ENCODE measurements at regions not wholly inside any gene's neighbourhood (a gene's known extent, or its start where the extent isn't known, plus 50 kb on each side); places are given as distances from the start of the nearest gene placed in this dataset.
"Not testable (repeated sequence)": the region's sequence is repeated elsewhere in the genome, so short reads cannot be mapped to it uniquely, and the experiment has no call there.

DNA sequence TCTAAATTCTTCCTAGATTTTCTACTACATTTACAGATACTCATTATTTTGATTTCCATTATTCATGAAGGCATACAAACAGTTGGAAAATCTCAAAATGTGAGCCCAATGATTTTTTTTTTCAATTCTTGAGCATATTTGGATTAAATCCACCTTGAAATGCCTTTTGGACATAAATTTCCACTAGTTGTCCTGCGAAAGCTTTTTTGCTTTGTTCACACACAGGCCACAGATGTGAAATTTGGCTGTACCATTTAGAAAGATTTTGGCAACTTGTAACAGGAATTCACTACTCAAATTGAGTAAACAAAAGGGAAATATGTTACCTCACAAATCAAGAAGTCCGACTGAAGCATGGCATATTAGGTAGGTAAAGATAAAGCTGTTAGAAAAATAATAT is 1631.0 kb downstream of the CDH8 start:
- DNase-seq (ENCODE audit: low read depth in 1 of 2, low spot score in 2 of 2) = no peak
- Histone ChIP-seq H3K36me3 (no peaks in the 10 kb centered on the region), H3K4me3 (no peak overlapping the region), H3K27me3 (replicated peaks) (no peaks in the 10 kb centered on the region), H3K27ac (no peak overlapping the region), H3K4me1 (replicated peaks) (no peaks in the 10 kb centered on the region), H3K9me3 (replicated peaks) (no peaks in the 10 kb centered on the region)

DNA sequence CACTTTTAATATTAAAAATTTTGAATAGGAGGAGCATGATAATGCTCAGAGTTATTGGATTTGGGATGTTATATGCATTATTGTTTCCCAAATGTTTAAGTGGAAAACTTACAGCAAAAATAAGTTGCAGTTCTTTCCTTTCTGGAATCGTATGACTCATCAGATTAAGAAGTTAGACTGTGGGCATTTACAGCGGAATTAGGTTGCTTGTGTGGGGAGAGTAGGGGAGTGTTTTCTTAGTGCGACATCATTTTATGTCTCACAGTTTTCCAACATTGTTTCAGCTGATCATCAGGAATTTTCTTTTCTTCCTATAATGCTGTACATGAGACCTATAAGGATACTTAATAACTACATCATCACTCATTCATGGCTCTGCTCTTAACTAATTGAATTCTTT is 1631.8 kb downstream of the CDH8 start:
- no peak for DNase-seq (ENCODE audit: low read depth in 1 of 2, low spot score in 2 of 2)
- no peaks in the 10 kb centered on the region for H3K9me3 ChIP-seq (replicated peaks)
- no peaks in the 10 kb centered on the region for H3K36me3 ChIP-seq
- H3K4me3 ChIP-seq = no peak overlapping the region
- H3K4me1 ChIP-seq (replicated peaks) = no peaks in the 10 kb centered on the region
- H3K27ac ChIP-seq = no peak overlapping the region
- no peaks in the 10 kb centered on the region for H3K27me3 ChIP-seq (replicated peaks)

DNA sequence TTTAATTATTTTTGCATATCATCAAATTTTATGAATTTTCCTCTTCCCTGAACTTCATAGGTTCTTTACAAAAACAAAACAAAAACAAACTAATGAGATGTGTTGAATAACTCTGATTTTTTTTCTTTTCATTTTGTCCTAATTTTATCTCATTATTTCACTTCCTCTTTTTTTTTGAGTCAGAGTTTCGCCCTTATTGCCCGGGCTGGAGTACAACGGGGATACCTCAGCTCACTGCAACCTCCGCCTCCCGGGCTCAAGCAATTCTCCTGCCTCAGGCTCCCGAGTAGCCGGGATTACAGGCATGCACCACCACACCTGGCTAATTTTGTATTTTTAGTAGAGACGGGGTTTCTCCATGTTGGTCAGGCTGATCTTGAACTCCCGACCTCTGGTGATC is 1633.3 kb downstream of the CDH8 start:
- not testable (repeated sequence) for DNase-seq (ENCODE audit: low read depth in 1 of 2, low spot score in 2 of 2); H3K4me1 ChIP-seq (replicated peaks); H3K27me3 ChIP-seq (replicated peaks); H3K9me3 ChIP-seq (replicated peaks); H3K4me3 ChIP-seq; H3K27ac ChIP-seq; H3K36me3 ChIP-seq

DNA sequence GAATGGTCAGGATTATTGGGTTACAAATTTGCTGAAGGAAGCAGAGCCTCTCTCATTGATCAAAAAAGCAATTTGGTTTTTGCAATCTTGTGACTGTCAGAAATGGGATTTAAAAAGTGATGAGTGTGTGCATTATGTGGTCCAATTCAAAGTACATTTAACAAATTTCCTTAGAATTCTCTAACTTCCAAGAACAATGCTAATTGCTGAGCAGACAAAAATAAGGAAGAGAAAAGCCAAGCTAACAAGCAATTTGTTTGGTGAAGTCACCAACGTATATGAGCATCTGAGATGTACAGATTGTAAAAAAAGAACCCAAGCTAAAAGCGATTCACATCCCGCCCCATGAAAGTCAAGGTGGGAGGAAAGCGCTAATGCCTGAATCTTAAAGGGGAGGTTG is 1643.9 kb downstream of the CDH8 start:
- H3K27me3 ChIP-seq (replicated peaks) = no peaks in the 10 kb centered on the region
- no peaks in the 10 kb centered on the region for H3K4me1 ChIP-seq (replicated peaks)
- no peaks in the 10 kb centered on the region for H3K36me3 ChIP-seq
- no peaks in the 10 kb centered on the region; the same call in 1 of the 2 replicates for H3K9me3 ChIP-seq (replicated peaks)
- no peak overlapping the region for H3K27ac ChIP-seq
- H3K4me3 ChIP-seq = no peak overlapping the region
- DNase-seq (ENCODE audit: low read depth in 1 of 2, low spot score in 2 of 2) = no peak

DNA sequence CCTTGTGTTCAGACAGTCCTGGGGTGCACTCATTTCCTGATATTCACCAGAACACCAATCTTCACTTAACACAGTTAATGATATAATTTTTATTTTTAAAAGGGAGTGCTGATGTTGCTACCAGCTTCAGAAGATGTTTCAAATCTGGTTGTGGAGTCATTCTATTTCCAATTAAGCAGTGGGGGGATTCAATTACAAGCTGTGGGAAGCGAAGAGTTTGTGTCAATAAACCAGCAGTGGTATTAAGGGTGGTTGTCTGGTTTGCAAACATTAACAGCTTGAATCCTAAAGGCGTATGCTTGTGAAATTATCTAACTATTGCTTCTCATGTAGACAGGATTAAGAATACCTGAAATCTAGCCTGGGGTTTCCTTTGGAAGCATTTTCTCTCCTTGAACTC is 1637.5 kb upstream of the GOT2 start:
- peaks cover 3% of the 10 kb centered on the region; the same call in 1 of the 2 replicates for H3K9me3 ChIP-seq (replicated peaks)
- no peaks in the 10 kb centered on the region for H3K27me3 ChIP-seq (replicated peaks)
- no peak overlapping the region for H3K27ac ChIP-seq
- H3K4me3 ChIP-seq = no peak overlapping the region
- DNase-seq (ENCODE audit: low read depth in 1 of 2, low spot score in 2 of 2) = no peak
- no peaks in the 10 kb centered on the region for H3K4me1 ChIP-seq (replicated peaks)
- no peaks in the 10 kb centered on the region for H3K36me3 ChIP-seq

DNA sequence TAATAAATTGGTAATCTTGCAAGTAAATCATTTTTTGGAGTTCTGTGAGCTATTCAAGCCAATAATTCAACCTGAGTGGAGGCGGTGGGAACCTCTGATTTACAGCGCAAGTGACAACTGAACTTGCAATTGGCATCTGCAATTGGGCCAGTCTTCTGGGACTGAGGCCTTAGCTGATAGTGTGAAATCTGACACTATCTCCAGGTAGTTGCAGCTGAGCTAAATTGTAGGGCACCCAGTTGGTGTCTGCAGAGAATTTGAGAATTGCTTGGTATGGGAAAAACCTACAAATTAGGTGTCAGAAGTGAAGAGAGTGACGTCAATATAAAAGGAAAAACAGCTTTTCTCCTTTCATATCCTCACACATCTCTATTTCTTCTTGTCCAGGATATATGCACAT is 1633.6 kb upstream of the GOT2 start:
- Histone ChIP-seq H3K4me1 (replicated peaks) (no peaks in the 10 kb centered on the region), H3K36me3 (no peaks in the 10 kb centered on the region), H3K9me3 (replicated peaks) (peaks cover 3% of the 10 kb centered on the region; the same call in 1 of the 2 replicates), H3K4me3 (no peak overlapping the region), H3K27me3 (replicated peaks) (no peaks in the 10 kb centered on the region), H3K27ac (no peak overlapping the region)
- DNase-seq (ENCODE audit: low read depth in 1 of 2, low spot score in 2 of 2) = no peak

DNA sequence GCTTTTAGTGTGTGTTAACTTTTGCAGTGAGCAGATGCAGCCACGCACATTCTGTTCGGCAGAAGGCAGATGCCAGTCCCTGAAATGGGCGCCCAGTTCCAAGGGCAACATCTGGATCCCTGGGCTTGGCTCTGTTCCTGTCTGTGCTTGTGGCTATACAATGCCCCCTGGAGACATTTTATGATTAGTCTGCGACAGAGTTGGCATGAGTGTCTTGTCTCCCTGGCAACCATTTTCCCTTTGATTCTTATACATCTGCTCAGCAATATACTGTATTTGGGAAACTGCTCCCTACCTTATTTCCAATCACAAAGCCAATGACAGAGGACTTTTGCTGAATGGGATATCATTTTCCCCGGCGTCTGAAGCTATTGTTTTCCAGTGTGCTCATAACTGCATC is 1629.5 kb upstream of the GOT2 start:
- no peaks in the 10 kb centered on the region for H3K4me1 ChIP-seq (replicated peaks)
- DNase-seq (ENCODE audit: low read depth in 1 of 2, low spot score in 2 of 2) = no peak
- no peak overlapping the region for H3K27ac ChIP-seq
- H3K9me3 ChIP-seq (replicated peaks) = peaks cover 3% of the 10 kb centered on the region; the same call in 1 of the 2 replicates
- no peaks in the 10 kb centered on the region for H3K27me3 ChIP-seq (replicated peaks)
- no peaks in the 10 kb centered on the region for H3K36me3 ChIP-seq
- H3K4me3 ChIP-seq = no peak overlapping the region

DNA sequence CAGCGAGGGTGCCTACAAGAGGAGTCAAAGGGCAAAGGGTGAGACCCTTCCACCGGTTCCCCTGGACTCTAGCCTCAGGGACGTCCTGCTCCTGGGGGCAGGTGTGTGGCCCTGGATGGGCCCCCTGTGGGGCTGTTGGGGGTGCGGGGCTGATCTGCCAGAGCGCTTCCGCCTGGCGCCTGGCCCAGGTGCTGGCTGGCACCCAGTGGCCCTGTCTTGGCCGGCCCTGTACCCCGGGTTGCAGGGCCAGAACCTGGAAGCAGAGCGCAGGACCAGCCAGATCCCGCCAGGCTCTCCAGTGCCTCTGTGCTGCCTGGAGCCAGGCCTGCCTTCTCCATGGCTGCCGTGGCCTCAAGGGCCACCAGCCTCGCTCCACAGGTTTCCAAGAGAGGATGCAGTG is 1625.8 kb upstream of the GOT2 start:
- not testable (repeated sequence) for H3K4me3 ChIP-seq; H3K27ac ChIP-seq; H3K4me1 ChIP-seq (replicated peaks); H3K27me3 ChIP-seq (replicated peaks); H3K36me3 ChIP-seq; DNase-seq (ENCODE audit: low read depth in 1 of 2, low spot score in 2 of 2); H3K9me3 ChIP-seq (replicated peaks)

DNA sequence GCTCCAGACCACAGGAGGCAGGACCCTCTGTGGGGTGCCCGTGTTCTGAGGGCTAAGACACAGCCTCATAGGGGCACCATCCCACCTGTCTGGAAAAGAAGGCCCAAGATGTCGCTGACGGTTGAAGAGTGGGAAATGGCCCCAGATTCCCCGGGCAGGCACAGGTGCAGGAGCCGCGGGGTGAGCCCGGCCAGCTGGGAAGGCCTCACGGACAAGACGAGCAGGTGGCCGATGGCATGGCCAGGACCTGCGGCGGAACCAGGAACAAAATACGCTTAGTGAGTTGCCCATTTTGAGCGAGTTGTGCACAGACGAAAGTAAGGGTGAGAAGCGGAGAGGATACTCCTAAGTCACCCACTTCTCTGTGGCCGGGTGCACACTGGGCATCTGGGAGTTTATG is 1625.3 kb upstream of the GOT2 start:
- H3K36me3 ChIP-seq; H3K9me3 ChIP-seq (replicated peaks); H3K4me3 ChIP-seq; H3K27me3 ChIP-seq (replicated peaks); DNase-seq (ENCODE audit: low read depth in 1 of 2, low spot score in 2 of 2); H3K4me1 ChIP-seq (replicated peaks); H3K27ac ChIP-seq: not testable (repeated sequence)

DNA sequence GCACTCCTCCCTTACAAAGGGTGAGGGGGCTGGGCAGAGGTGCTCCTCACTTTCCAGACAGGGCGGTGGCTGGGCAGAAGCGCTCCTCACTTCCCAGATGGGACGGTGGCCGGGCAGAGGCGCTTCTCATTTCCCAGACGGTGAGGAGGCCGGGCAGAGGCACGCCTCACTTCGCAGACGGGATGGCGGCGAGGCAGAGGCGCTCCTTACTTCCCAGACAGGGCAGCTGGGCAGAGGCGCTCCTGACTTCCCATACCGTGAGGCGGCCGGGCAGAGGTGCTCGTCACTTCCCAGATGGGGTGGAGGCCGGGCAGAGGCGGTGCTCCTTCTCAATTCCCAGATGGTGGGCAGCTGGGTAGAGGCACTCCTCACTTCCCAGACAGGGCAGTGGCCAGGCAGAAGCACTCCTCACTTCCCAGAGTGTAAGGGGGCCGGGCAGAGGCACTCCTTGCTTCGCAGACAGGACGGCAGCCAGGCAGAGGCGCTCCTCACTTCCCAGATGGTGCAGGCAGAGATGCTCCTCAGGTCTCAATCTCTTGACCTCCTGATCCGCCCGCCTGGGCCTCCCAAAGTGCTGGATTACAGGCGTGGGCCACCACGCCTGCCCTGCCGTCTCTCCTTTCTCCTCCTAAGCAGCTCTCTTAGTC is 1623.9 kb upstream of the GOT2 start:
- not testable (repeated sequence) for H3K27ac ChIP-seq; DNase-seq (ENCODE audit: low read depth in 1 of 2, low spot score in 2 of 2); H3K9me3 ChIP-seq (replicated peaks); H3K4me1 ChIP-seq (replicated peaks); H3K36me3 ChIP-seq; H3K27me3 ChIP-seq (replicated peaks); H3K4me3 ChIP-seq

DNA sequence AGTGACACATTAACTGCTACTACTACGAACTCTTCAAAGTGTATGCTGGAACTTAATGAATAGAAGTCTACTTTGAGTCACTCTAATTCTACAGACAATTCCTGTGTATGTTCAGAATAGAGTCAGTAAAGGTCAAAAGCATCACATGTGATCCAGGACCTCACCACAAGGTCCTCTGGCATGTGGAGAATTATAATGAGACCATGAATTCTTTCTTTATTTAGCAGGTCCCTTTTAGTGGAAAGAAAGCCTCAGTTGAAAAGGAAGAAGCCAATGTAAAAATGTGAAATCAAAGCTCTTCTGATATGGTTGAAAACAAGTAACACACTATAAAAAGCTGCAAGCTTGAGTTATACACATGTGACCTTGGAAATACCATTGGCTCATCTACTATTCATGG is 1612.1 kb upstream of the GOT2 start:
- Histone ChIP-seq H3K4me3 (no peak overlapping the region), H3K27ac (no peak overlapping the region), H3K27me3 (replicated peaks) (no peaks in the 10 kb centered on the region), H3K36me3 (no peaks in the 10 kb centered on the region), H3K4me1 (replicated peaks) (no peaks in the 10 kb centered on the region), H3K9me3 (replicated peaks) (no peaks in the 10 kb centered on the region; the same call in 1 of the 2 replicates)
- no peak for DNase-seq (ENCODE audit: low read depth in 1 of 2, low spot score in 2 of 2)

DNA sequence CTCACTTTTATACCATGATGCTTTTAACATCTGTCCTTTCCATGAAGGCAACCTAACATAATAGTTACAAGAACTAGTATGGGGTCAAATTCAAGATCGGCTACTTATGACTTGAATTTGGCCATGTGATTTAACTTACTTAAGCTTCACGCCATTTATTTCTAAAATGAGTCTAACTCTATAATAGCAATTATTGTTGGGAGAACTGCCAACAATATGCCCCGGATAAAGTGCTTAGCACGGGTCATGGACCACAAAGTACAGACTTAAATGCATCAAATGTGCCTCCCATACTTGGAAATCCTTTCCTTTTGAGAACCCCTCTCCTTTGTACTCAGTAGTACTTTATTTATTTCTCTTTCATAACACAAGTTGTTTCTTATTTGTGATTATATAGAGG is 1603.6 kb upstream of the GOT2 start:
- Histone ChIP-seq H3K4me1 (replicated peaks) (no peaks in the 10 kb centered on the region), H3K27me3 (replicated peaks) (no peaks in the 10 kb centered on the region), H3K4me3 (no peak overlapping the region), H3K36me3 (no peaks in the 10 kb centered on the region), H3K27ac (no peak overlapping the region), H3K9me3 (replicated peaks) (no peaks in the 10 kb centered on the region; the same call in 1 of the 2 replicates)
- no peak for DNase-seq (ENCODE audit: low read depth in 1 of 2, low spot score in 2 of 2)

DNA sequence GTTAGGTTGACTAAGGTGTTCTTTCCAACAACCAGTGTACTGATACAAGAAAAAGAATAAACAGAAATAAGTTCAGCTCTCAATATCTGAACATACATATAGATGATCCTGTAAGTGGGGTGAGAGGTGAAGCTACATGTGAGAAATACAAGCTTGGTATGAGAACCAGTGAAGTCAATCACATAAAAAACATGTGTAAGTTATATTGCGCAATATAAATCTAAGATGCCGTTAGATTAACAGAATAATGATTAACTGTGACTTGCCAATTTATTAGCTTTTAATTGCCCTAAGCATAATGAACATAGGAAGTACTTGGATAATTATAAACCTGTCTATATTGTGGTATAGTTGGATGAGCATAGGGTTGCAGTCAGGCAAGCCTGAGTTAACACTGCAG is 1597.1 kb upstream of the GOT2 start:
- Histone ChIP-seq H3K9me3 (replicated peaks) (no peaks in the 10 kb centered on the region), H3K27ac (no peak overlapping the region), H3K27me3 (replicated peaks) (no peaks in the 10 kb centered on the region), H3K36me3 (no peaks in the 10 kb centered on the region), H3K4me3 (no peak overlapping the region), H3K4me1 (replicated peaks) (no peaks in the 10 kb centered on the region)
- no peak for DNase-seq (ENCODE audit: low read depth in 1 of 2, low spot score in 2 of 2)

DNA sequence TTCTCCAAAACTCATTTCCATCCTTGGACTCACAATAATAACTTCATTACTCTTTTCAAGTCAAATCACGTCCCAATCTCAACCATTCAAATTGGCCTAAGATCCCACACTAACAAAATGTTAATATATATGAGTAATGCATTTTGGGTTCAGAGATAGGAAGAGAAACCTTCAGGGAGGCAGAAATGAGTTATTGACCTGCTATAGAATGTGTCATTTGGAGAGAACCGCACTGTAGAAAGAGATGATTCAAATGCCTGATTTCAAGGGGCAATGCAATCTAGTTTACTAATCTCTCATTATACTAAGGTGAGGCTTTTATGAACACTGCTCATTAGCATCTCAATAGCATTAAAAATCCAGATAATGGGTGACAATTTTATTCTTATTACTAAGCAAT is 1595.0 kb upstream of the GOT2 start:
- Histone ChIP-seq H3K36me3 (no peaks in the 10 kb centered on the region), H3K4me3 (no peak overlapping the region), H3K4me1 (replicated peaks) (no peaks in the 10 kb centered on the region), H3K27me3 (replicated peaks) (no peaks in the 10 kb centered on the region), H3K27ac (no peak overlapping the region), H3K9me3 (replicated peaks) (no peaks in the 10 kb centered on the region)
- DNase-seq (ENCODE audit: low read depth in 1 of 2, low spot score in 2 of 2) = no peak

DNA sequence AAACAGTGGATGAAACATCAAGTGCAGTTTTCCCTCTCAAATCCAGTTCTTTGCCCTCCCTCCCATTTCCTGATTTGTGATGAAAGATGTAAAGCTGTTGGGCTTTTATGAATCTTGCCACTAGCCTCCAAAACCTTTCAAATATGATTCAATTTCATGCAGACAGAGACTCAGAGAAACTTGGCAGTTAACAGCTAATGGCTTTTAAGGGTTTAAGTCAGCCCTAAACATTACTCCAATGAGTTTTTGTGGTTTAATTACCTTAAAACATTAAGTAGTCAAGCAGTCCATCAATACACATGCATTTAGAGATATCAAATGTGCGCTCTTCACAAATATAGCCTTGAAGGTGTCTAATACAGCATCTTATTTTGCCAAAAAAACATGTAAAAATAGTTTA is 1594.0 kb upstream of the GOT2 start:
- Histone ChIP-seq H3K36me3 (no peaks in the 10 kb centered on the region), H3K9me3 (replicated peaks) (no peaks in the 10 kb centered on the region), H3K27me3 (replicated peaks) (no peaks in the 10 kb centered on the region), H3K4me3 (no peak overlapping the region), H3K27ac (no peak overlapping the region), H3K4me1 (replicated peaks) (no peaks in the 10 kb centered on the region)
- DNase-seq (ENCODE audit: low read depth in 1 of 2, low spot score in 2 of 2) = no peak

All from SJSA1 (cell line).